GM23338 (cell line): ENCODE measurements at regions not wholly inside any gene's neighbourhood (a gene's known extent, or its start where the extent isn't known, plus 50 kb on each side); places are given as distances from the start of the nearest gene placed in this dataset.

Experiments used
- EZH2phosphoT487 ChIP-seq: fragments of 200-600 bp; sonication (generic); IDR thresholded peaks from one replicate; pipeline ENCODE4 v1.8.1; 2018; ENCODE audit warnings: antibody characterized with exemption; ENCODE audit not compliant: unreplicated experiment
- TF ChIP-seq, protein P1 (sequence below), 2 experiments: fragments of 200-600 bp in 1 of 2; sonication (generic) in 1 of 2; conservative IDR thresholded peaks; 2 replicates each; pipeline versions ENCODE4 v1.5.1 to v1.6.1; 2016 to 2017; ENCODE audit warnings: antibody characterized with exemption in 2 of 2, low read depth in 2 of 2, mild to moderate bottlenecking in 2 of 2, moderate library complexity in 1 of 2

DNA sequence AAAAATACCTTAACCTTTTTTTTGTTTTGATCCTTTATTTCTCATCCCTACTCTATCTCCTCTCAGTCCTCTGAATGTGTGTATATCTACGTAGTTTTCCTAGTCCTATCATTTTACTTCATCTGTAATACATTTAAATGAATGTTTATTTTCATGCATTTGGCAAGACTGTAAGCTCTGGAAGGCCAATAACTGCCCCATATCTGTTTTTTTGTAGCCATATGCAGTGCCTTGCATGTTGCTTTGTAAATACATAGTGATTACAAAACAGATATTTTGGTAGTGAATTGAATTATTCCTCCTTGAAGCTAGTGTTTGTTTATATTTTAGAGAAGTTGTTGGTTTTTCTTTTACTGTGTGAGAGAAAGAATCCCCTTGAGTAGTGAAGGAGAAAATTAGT, 450.2 kb downstream of the PCDH18 start:
- TF ChIP-seq, protein P1, sequence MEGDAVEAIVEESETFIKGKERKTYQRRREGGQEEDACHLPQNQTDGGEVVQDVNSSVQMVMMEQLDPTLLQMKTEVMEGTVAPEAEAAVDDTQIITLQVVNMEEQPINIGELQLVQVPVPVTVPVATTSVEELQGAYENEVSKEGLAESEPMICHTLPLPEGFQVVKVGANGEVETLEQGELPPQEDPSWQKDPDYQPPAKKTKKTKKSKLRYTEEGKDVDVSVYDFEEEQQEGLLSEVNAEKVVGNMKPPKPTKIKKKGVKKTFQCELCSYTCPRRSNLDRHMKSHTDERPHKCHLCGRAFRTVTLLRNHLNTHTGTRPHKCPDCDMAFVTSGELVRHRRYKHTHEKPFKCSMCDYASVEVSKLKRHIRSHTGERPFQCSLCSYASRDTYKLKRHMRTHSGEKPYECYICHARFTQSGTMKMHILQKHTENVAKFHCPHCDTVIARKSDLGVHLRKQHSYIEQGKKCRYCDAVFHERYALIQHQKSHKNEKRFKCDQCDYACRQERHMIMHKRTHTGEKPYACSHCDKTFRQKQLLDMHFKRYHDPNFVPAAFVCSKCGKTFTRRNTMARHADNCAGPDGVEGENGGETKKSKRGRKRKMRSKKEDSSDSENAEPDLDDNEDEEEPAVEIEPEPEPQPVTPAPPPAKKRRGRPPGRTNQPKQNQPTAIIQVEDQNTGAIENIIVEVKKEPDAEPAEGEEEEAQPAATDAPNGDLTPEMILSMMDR (conservative IDR thresholded peaks at IDR 0.05; ENCODE audit: low read depth in 2 of 2), result no peak
- TF ChIP-seq EZH2phosphoT487, result no peak
